SK-N-SH treated with all-trans-retinoic acid at 6 μM for 48 hours (cell line): ENCODE measurements at regions not wholly inside any gene's neighbourhood (a gene's known extent, or its start where the extent isn't known, plus 50 kb on each side); places are given as distances from the start of the nearest gene placed in this dataset.

Source experiments
- ATAC-seq: fragments of 200-7000 bp; cut with Tn5 transposase; 3 replicates; pipeline ENCODE4 v1.9.1; 2020; ENCODE audit warnings: mild to moderate bottlenecking, moderate library complexity
- BACH2 ChIP-seq: fragments of 250-450 bp; sonication (Bioruptor Pico); IDR thresholded peaks from 2 replicates; pipeline ENCODE4 v1.9.0; 2021; ENCODE audit warnings: mild to moderate bottlenecking, borderline replicate concordance
- CSDC2 ChIP-seq: fragments of 250-450 bp; sonication (Bioruptor Pico); IDR thresholded peaks from 2 replicates; pipeline ENCODE4 v1.5.0; 2020; ENCODE audit warnings: mild to moderate bottlenecking, moderate library complexity
- ESRRG ChIP-seq: fragments of 250-450 bp; sonication (Bioruptor Pico); IDR thresholded peaks from 2 replicates; pipeline ENCODE4 v1.6.1; 2021; ENCODE audit warnings: mild to moderate bottlenecking
- GLIS3 ChIP-seq: fragments of 250-450 bp; sonication (Bioruptor Pico); IDR thresholded peaks from 2 replicates; pipeline ENCODE4 v1.5.0; 2020; ENCODE audit warnings: mild to moderate bottlenecking, moderate library complexity
- OSR1 ChIP-seq: fragments of 250-450 bp; sonication (Bioruptor Pico); IDR thresholded peaks from 2 replicates; pipeline ENCODE4 v1.8.0; 2022; ENCODE audit warnings: moderate library complexity, mild to moderate bottlenecking, inconsistent platforms
- POU6F1 ChIP-seq: fragments of 250-450 bp; sonication (Bioruptor Pico); IDR thresholded peaks from 2 replicates; pipeline ENCODE4 v1.8.0; 2021; ENCODE audit warnings: low read depth, mild to moderate bottlenecking, moderate library complexity, borderline replicate concordance
- PPARA ChIP-seq: fragments of 250-450 bp; sonication (Bioruptor Pico); IDR thresholded peaks from 2 replicates; pipeline ENCODE4 v1.5.0; 2020; ENCODE audit warnings: mild to moderate bottlenecking, borderline replicate concordance
- RARB ChIP-seq: fragments of 250-450 bp; sonication (Bioruptor Pico); IDR thresholded peaks from 2 replicates; pipeline ENCODE4 v1.8.0; 2021; ENCODE audit warnings: mild to moderate bottlenecking, moderate library complexity
- SNAI2 ChIP-seq: fragments of 250-450 bp; sonication (Bioruptor Pico); IDR thresholded peaks from 2 replicates; pipeline ENCODE4 v1.5.0; 2020; ENCODE audit warnings: mild to moderate bottlenecking, moderate library complexity
- TCF4 ChIP-seq: fragments of 250-450 bp; sonication (Bioruptor Pico); IDR thresholded peaks from 2 replicates; pipeline ENCODE4 v1.8.0; 2021; ENCODE audit warnings: mild to moderate bottlenecking, moderate library complexity, borderline replicate concordance
- TOX ChIP-seq: fragments of 250-450 bp; sonication (Bioruptor Pico); IDR thresholded peaks from 2 replicates; pipeline ENCODE4 v1.8.0; 2021; ENCODE audit warnings: mild to moderate bottlenecking, moderate library complexity, borderline replicate concordance
- ZC3H10 ChIP-seq: fragments of 250-450 bp; sonication (Bioruptor Pico); IDR thresholded peaks from 2 replicates; pipeline ENCODE4 v1.5.1; 2021; ENCODE audit warnings: mild to moderate bottlenecking, moderate library complexity
- ZFP3 ChIP-seq: fragments of 250-450 bp; sonication (Bioruptor Pico); IDR thresholded peaks from 2 replicates; pipeline ENCODE4 v1.5.0; 2020; ENCODE audit warnings: mild to moderate bottlenecking, moderate library complexity
- ZFP30 ChIP-seq: fragments of 450-650 bp; formaldehyde crosslinking; IDR thresholded peaks from 2 replicates; pipeline ENCODE4 v1.5.0; 2022; ENCODE audit warnings: mild to moderate bottlenecking, moderate library complexity
- ZNF565 ChIP-seq: fragments of 450-650 bp; formaldehyde crosslinking; conservative IDR thresholded peaks from 2 replicates; pipeline ENCODE4 v1.5.0; 2020; ENCODE audit warnings: low read depth, mild to moderate bottlenecking, moderate library complexity
- ZNF70 ChIP-seq: fragments of 450-650 bp; formaldehyde crosslinking; IDR thresholded peaks from 2 replicates; pipeline ENCODE4 v1.5.0; 2020; ENCODE audit warnings: mild to moderate bottlenecking, moderate library complexity
- ZNF8 ChIP-seq: fragments of 450-650 bp; formaldehyde crosslinking; IDR thresholded peaks from 2 replicates; pipeline ENCODE4 v1.5.0; 2020; ENCODE audit warnings: mild to moderate bottlenecking, moderate library complexity
- TF ChIP-seq, protein P1 (sequence below): fragments of 250-450 bp; sonication (Bioruptor Pico); IDR thresholded peaks from 2 replicates; pipeline ENCODE4 v1.5.1; 2021; ENCODE audit warnings: mild to moderate bottlenecking, moderate library complexity
- TF ChIP-seq, protein P2 (sequence below): fragments of 250-450 bp; sonication (Bioruptor Pico); IDR thresholded peaks from 2 replicates; pipeline ENCODE4 v1.5.1; 2020; ENCODE audit warnings: low read depth, mild to moderate bottlenecking, moderate library complexity
- TF ChIP-seq, protein P3 (sequence below): fragments of 250-450 bp; sonication (Bioruptor Pico); IDR thresholded peaks from 2 replicates; pipeline ENCODE4 v1.8.0; 2020; ENCODE audit warnings: mild to moderate bottlenecking, moderate library complexity, borderline replicate concordance

DNA sequence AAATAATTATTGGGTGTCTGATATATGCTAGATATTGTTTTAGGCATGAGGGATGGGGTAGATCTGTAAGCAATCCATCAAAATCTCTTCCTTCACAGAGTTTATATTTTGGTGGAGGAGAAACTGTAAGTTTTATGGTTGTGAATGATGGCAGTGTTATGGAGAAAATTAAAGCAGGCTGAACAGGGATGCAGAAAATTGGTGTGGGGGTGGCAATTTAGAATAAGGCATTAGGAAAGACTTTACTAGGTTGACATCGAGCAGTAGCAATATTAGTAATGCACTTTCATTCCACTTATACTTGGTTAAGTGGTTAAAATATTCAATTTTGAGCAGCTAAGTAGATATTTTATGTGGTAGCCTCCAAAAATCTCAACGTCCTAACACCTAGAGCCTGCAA is 261.1 kb upstream of the SNX7 start:
- no peak for ATAC-seq
- no peak for TF ChIP-seq BACH2 (CRISPR knock-in tag)
- TF ChIP-seq, protein P1, sequence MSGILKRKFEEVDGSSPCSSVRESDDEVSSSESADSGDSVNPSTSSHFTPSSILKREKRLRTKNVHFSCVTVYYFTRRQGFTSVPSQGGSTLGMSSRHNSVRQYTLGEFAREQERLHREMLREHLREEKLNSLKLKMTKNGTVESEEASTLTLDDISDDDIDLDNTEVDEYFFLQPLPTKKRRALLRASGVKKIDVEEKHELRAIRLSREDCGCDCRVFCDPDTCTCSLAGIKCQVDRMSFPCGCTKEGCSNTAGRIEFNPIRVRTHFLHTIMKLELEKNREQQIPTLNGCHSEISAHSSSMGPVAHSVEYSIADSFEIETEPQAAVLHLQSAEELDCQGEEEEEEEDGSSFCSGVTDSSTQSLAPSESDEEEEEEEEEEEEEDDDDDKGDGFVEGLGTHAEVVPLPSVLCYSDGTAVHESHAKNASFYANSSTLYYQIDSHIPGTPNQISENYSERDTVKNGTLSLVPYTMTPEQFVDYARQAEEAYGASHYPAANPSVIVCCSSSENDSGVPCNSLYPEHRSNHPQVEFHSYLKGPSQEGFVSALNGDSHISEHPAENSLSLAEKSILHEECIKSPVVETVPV: no peak

GRCh38 chr1:98399218-98399617 is 262.3 kb upstream of the SNX7 start:
- no peak for TF ChIP-seq CSDC2 (CRISPR knock-in tag)
- TF ChIP-seq BACH2 (CRISPR knock-in tag): no peak
- no peak for TF ChIP-seq ESRRG
- no peak for TF ChIP-seq RARB (CRISPR knock-in tag)
- TF ChIP-seq SNAI2: no peak
- TF ChIP-seq ZNF565 (CRISPR knock-in tag): no peak
- TF ChIP-seq OSR1: no peak
- TF ChIP-seq ZNF8 (CRISPR knock-in tag): no peak
- ATAC-seq: peak; percentile 69

DNA sequence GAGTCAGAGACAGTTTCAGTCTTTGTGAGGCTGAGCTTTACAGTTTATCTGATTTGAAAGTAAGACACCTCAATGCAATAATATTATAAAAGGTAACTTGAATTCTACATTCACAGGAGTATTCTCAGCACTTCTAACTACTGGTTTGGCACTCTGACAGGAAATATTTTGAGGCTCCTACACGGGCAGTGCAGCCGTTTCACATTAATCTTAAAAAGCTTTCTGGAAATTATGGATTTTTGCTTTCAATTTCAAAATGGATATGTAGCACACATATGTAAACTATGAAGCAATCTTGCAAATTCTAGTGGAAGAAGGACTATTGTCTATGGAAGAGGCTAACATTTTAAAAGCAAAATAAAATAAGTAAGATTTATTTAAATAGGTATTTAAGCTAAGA is 262.9 kb upstream of the SNX7 start:
- ATAC-seq: peak; percentile 77
- TF ChIP-seq ZC3H10 (CRISPR knock-in tag) (0 out of 2 replicates have a peak, but pooled peaks have one; percentile 26), GLIS3 (CRISPR knock-in tag) (no peak), ZFP3 (CRISPR knock-in tag) (peak; percentile 84)

- ATAC-seq: no peak
- no peak for TF ChIP-seq ZFP3 (CRISPR knock-in tag)
- TF ChIP-seq ZFP30 (CRISPR knock-in tag): no peak
- TF ChIP-seq PPARA (CRISPR knock-in tag): no peak
- TF ChIP-seq CSDC2 (CRISPR knock-in tag): no peak
- no peak for TF ChIP-seq POU6F1 (CRISPR knock-in tag)
- TF ChIP-seq, protein P2, sequence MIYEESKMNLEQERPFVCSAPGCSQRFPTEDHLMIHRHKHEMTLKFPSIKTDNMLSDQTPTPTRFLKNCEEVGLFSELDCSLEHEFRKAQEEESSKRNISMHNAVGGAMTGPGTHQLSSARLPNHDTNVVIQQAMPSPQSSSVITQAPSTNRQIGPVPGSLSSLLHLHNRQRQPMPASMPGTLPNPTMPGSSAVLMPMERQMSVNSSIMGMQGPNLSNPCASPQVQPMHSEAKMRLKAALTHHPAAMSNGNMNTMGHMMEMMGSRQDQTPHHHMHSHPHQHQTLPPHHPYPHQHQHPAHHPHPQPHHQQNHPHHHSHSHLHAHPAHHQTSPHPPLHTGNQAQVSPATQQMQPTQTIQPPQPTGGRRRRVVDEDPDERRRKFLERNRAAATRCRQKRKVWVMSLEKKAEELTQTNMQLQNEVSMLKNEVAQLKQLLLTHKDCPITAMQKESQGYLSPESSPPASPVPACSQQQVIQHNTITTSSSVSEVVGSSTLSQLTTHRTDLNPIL (CRISPR knock-in tag): no peak
- no peak for TF ChIP-seq ESRRG
- no peak for TF ChIP-seq ZC3H10 (CRISPR knock-in tag)
- TF ChIP-seq OSR1: no peak
- TF ChIP-seq ZNF70: no peak
- no peak for TF ChIP-seq SNAI2
- TF ChIP-seq, protein P1: no peak
- TF ChIP-seq GLIS3 (CRISPR knock-in tag): no peak
- TF ChIP-seq, protein P3, sequence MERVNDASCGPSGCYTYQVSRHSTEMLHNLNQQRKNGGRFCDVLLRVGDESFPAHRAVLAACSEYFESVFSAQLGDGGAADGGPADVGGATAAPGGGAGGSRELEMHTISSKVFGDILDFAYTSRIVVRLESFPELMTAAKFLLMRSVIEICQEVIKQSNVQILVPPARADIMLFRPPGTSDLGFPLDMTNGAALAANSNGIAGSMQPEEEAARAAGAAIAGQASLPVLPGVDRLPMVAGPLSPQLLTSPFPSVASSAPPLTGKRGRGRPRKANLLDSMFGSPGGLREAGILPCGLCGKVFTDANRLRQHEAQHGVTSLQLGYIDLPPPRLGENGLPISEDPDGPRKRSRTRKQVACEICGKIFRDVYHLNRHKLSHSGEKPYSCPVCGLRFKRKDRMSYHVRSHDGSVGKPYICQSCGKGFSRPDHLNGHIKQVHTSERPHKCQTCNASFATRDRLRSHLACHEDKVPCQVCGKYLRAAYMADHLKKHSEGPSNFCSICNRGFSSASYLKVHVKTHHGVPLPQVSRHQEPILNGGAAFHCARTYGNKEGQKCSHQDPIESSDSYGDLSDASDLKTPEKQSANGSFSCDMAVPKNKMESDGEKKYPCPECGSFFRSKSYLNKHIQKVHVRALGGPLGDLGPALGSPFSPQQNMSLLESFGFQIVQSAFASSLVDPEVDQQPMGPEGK (CRISPR knock-in tag): no peak
- TF ChIP-seq TOX (CRISPR knock-in tag): no peak
These were observed 263.4 kb upstream of the SNX7 start for GRCh38 chr1:98398092-98398491.

DNA sequence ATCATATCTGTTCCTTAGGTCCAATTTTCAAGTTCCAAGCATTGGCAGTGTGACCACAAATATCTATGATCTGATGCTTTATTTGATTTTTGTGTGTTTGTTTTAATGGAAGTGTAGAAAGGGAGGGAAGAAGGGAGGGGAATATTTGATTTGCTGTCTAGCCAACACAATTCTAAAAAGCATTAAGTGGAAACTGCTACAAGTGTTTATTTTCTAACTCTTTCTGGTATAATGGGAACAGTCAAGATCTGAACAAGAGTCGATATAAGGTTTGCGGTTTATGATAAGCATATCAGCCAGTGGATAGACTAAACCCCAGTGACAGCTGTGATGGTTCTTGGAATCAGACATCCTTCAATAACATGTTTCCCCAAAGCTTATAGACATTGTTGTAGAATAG is 267.8 kb upstream of the SNX7 start:
- TF ChIP-seq PPARA (CRISPR knock-in tag) (no peak), ZC3H10 (CRISPR knock-in tag) (no peak), TCF4 (no peak), ZFP3 (CRISPR knock-in tag) (no peak)
- TF ChIP-seq, protein P2 (CRISPR knock-in tag): no peak
- TF ChIP-seq, protein P1: no peak
- TF ChIP-seq, all 23 proteins: peak for 0
- ATAC-seq: no peak
